Endodermal cell (in vitro differentiated cells): ENCODE measurements at regions not wholly inside any gene's neighbourhood (a gene's known extent, or its start where the extent isn't known, plus 50 kb on each side); places are given as distances from the start of the nearest gene placed in this dataset.

Experiments used
- DNase-seq: peaks from one replicate; pipeline ENCODE4 v3.0.0-alpha.2; 2017
- H3K27ac ChIP-seq: 2 replicates; pipeline ENCODE4 v1.5.1; 2013; ENCODE audit warnings: mild to moderate bottlenecking, low read depth, low read length, moderate library complexity
- H3K27me3 ChIP-seq: 2 replicates; pipeline ENCODE4 v1.6.1; 2013; ENCODE audit warnings: mild to moderate bottlenecking, low read length, moderate library complexity; ENCODE audit not compliant: insufficient read depth, control insufficient read depth, poor library complexity, severe bottlenecking
- H3K36me3 ChIP-seq: 2 replicates; pipeline ENCODE4 v1.7.0; 2013; ENCODE audit warnings: mild to moderate bottlenecking, low read length, moderate library complexity; ENCODE audit not compliant: control insufficient read depth, insufficient read depth
- H3K4me1 ChIP-seq: one replicate; pipeline ENCODE4 v1.7.0; 2013; ENCODE audit warnings: low read length; ENCODE audit not compliant: control insufficient read depth, insufficient read depth
- H3K4me3 ChIP-seq: 2 replicates; pipeline ENCODE4 v1.5.1; 2013; ENCODE audit warnings: mild to moderate bottlenecking, low read length, moderate library complexity
- H3K9ac ChIP-seq: 2 replicates; pipeline ENCODE4 v1.6.1; 2013; ENCODE audit warnings: mild to moderate bottlenecking, low read length, moderate library complexity; ENCODE audit not compliant: poor library complexity, severe bottlenecking; ENCODE audit errors: extremely low read depth
- H3K9me3 ChIP-seq: 2 replicates; pipeline ENCODE4 v1.6.1; 2013; ENCODE audit warnings: mild to moderate bottlenecking, low read length, moderate library complexity; ENCODE audit not compliant: control insufficient read depth
- H3K27ac Mint-ChIP-seq: 2 replicates; pipeline ENCODE4 v1.8.0; 2020; ENCODE audit warnings: mixed read lengths
- H3K27me3 Mint-ChIP-seq: 2 replicates; pipeline ENCODE4 v1.8.0; 2021; ENCODE audit warnings: mild to moderate bottlenecking, mixed read lengths; ENCODE audit not compliant: insufficient read depth
- H3K36me3 Mint-ChIP-seq: 2 replicates; pipeline ENCODE4 v1.8.0; 2020; ENCODE audit warnings: low read depth, mixed read lengths
- H3K4me1 Mint-ChIP-seq: 2 replicates; pipeline ENCODE4 v1.8.0; 2020; ENCODE audit warnings: mixed read lengths
- H3K4me3 Mint-ChIP-seq: 2 replicates; pipeline ENCODE4 v1.8.0; 2020; ENCODE audit warnings: mild to moderate bottlenecking, moderate library complexity, mixed read lengths
- H3K9me3 Mint-ChIP-seq: 2 replicates; pipeline ENCODE4 v1.8.0; 2020; ENCODE audit warnings: mild to moderate bottlenecking, mixed read lengths
- CTCF ChIP-seq: fragments of 200-600 bp; sonication (generic); conservative IDR thresholded peaks from 2 replicates; pipeline ENCODE4 v1.5.0; 2021; ENCODE audit warnings: antibody characterized with exemption, mild to moderate bottlenecking
- WGBS, 2 experiments: methylation state at CpG; one replicate each; pipeline versions ENCODE4 v1.1.5 to v1.1.7; 2013; ENCODE audit warnings: missing lambda C conversion rate in 2 of 2, mixed read lengths in 1 of 2; ENCODE audit not compliant: insufficient coverage in 1 of 2, insufficient read length in 1 of 2; 5-methylcytosine and 5-hydroxymethylcytosine counted together

- no peak overlapping the region for H3K4me3 ChIP-seq
- H3K4me3 Mint-ChIP-seq, result no peak overlapping the region
- no peaks in the 10 kb centered on the region for H3K27me3 Mint-ChIP-seq
- WGBS, 2 experiments, result 89% methylated on average over 7 to 17 of the region's 17 CpGs
- no peak for DNase-seq
- H3K27ac Mint-ChIP-seq, result no peak overlapping the region
- H3K9ac ChIP-seq, result no peak overlapping the region
- no peaks in the 10 kb centered on the region for H3K9me3 ChIP-seq
- no peak for TF ChIP-seq CTCF
- H3K4me1 ChIP-seq, result no peaks in the 10 kb centered on the region
- H3K27me3 ChIP-seq, result no peaks in the 10 kb centered on the region
- H3K9me3 Mint-ChIP-seq, result no peaks in the 10 kb centered on the region
- peaks cover 2% of the 10 kb centered on the region for H3K4me1 Mint-ChIP-seq
- no peaks in the 10 kb centered on the region for H3K36me3 ChIP-seq
- H3K36me3 Mint-ChIP-seq, result no peaks in the 10 kb centered on the region
- no peak overlapping the region for H3K27ac ChIP-seq
Measured at GRCh38 chr15:29473621-29474105, 204.0 kb upstream of the NSMCE3 start.

DNA sequence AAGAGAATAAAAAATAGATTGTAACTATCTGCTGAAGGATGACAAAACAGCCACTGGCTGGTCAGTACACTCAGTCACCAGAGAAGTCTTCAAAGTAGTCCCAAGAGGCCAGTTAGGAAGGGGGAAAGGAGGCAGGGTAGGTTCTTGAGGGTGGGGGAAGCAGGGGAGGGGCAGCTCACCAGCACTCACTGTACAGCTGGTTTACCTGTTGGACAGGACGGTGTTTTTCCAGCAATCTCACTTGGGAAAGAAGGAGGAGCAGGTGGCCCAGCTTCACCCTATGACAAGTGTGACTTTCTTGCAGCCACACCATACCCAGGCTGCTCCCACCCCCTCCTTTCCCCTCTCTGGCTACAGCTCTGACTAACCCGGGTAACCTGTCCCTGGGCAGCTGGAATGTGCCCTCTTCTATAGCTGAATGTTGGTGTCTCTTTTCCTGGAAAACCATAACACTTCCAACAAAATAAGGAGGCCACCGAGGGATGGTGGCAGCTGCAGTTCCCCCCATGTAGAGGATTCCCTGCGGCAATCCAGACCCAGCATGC, 203.4 kb upstream of the NSMCE3 start:
- Histone ChIP-seq H3K4me1 (no peaks in the 10 kb centered on the region), H3K9me3 (no peaks in the 10 kb centered on the region), H3K36me3 (no peaks in the 10 kb centered on the region), H3K27ac (no peak overlapping the region), H3K4me3 (no peak overlapping the region), H3K9ac (no peak overlapping the region), H3K27me3 (no peaks in the 10 kb centered on the region)
- Mint-ChIP-seq H3K27ac (no peak overlapping the region), H3K4me1 (peaks cover 2% of the 10 kb centered on the region), H3K4me3 (no peak overlapping the region), H3K36me3 (no peaks in the 10 kb centered on the region), H3K9me3 (no peaks in the 10 kb centered on the region), H3K27me3 (no peaks in the 10 kb centered on the region)
- no peak for TF ChIP-seq CTCF
- DNase-seq, result no peak
- WGBS, 2 experiments, result 84 to 89% methylated on average over 4 of the region's 4 CpGs

GRCh38 chr15:29471757-29472156, 202.1 kb upstream of the NSMCE3 start:
- 80 to 83% methylated on average over 2 to 4 of the region's 4 CpGs for WGBS, 2 experiments
- no peak for DNase-seq
- Histone ChIP-seq H3K4me3 (no peak overlapping the region), H3K27me3 (no peaks in the 10 kb centered on the region), H3K27ac (no peak overlapping the region), H3K9me3 (no peaks in the 10 kb centered on the region), H3K4me1 (no peaks in the 10 kb centered on the region), H3K36me3 (no peaks in the 10 kb centered on the region), H3K9ac (no peak overlapping the region)
- Mint-ChIP-seq H3K27me3 (no peaks in the 10 kb centered on the region), H3K9me3 (no peaks in the 10 kb centered on the region), H3K4me3 (no peak overlapping the region), H3K36me3 (no peaks in the 10 kb centered on the region), H3K4me1 (peaks cover 2% of the 10 kb centered on the region), H3K27ac (no peak overlapping the region)
- TF ChIP-seq CTCF, result no peak
